GM12872 (cell line): ENCODE measurements at regions not wholly inside any gene's neighbourhood (a gene's known extent, or its start where the extent isn't known, plus 50 kb on each side); places are given as distances from the start of the nearest gene placed in this dataset.

Experiments used
- TF ChIP-seq, protein P1 (sequence below): IDR thresholded peaks from 3 replicates; pipeline ENCODE4 v1.5.1; 2011; ENCODE audit warnings: low read depth, mild to moderate bottlenecking, low read length, moderate library complexity; ENCODE audit not compliant: insufficient read depth

DNA sequence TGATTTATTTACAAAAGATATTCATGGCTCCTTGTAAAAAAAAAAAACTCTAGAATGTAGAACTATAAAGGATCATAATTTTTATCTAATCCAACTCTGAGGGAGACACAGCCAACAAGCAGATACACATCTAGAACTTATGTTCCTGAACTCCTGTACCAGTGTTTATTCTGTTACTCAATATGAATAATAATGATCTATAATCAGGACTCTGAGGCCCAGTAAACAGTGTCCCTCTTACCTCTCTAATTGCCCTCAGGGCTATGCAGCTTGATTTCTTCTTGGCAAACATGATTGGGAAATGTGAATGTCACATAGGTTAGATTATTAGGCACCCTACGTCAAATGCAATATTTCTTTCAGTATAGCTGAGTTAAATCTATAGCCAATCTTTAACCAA is 391.6 kb upstream of the RPS23 start:
- TF ChIP-seq, protein P1, sequence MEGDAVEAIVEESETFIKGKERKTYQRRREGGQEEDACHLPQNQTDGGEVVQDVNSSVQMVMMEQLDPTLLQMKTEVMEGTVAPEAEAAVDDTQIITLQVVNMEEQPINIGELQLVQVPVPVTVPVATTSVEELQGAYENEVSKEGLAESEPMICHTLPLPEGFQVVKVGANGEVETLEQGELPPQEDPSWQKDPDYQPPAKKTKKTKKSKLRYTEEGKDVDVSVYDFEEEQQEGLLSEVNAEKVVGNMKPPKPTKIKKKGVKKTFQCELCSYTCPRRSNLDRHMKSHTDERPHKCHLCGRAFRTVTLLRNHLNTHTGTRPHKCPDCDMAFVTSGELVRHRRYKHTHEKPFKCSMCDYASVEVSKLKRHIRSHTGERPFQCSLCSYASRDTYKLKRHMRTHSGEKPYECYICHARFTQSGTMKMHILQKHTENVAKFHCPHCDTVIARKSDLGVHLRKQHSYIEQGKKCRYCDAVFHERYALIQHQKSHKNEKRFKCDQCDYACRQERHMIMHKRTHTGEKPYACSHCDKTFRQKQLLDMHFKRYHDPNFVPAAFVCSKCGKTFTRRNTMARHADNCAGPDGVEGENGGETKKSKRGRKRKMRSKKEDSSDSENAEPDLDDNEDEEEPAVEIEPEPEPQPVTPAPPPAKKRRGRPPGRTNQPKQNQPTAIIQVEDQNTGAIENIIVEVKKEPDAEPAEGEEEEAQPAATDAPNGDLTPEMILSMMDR, result no peak

DNA sequence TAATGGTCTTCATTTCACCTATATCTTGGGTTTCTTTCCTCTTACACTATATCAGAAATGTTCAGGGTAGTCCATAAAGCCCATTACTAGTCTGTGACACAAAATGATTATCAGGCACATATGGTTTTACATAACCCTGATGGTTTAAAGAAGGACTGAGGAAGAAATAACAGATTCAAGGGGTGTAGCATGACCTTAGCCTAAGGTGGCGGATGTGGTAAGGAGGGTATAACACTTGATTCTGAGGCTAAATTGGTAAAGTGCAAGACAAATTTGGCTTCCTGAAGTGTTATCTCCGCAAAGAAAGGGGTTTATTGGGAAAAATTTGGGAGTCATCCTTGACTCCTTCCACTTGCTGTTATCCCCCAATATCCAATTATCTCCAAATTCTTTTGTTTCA is 388.2 kb upstream of the RPS23 start:
- TF ChIP-seq, protein P1, result no peak

DNA sequence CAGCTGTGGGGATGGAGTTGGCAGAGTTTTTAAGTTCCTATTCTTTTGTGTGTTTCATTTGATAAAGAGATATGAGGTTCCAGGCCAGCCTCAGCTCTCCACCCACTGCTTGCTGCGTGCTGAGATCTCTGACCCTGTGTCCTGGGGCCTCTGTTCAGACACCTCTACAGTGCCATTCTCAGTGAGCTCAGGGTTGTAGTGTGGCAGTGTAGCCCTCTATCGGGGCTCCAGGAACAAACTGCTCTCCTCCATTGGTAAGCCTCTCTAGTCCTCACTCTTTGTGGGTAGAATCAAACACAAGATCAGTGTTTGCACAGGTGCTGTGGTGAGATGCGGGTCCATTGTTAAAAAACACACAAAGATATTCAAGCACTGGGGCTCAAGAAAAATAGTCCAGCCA is 386.6 kb upstream of the RPS23 start:
- TF ChIP-seq, protein P1, result no peak

DNA sequence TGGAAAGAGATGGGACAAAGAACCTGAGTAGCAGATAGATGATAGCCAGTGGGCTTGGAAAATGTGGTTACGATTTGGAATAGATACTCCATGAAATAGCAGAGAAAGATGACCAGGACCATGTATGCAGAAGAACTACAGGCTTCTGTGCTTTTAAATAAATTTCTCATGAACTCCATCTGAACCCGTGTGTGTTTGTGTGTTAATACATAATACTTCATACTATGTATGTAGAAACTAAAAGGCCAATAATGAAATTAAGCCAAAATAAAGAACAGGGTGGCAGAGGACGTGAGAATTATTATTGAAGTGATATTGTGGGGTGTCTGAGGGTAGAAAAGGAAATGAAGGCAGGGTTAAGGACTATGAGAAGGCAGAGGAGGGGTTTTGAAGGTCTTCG is 385.1 kb upstream of the RPS23 start:
- TF ChIP-seq, protein P1, result no peak

DNA sequence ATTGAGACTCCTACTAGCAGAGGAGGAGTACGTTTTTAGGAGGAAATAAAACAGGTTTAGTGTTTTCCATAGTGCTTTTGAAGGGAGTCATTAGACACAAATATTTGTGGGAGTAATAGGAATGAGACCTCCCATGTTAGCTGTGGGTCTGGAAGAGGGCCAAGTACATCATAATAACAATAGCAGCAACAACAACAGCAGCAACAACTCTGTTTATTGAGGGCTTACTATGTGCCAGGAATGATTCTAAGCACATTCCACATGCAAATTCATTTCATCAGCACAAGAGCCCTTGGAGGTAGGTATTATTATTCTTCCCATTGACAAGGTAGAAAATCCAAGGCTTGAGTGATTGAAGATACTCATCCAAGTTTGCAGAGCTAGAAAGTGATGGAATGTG is 384.2 kb upstream of the RPS23 start:
- TF ChIP-seq, protein P1, result no peak

DNA sequence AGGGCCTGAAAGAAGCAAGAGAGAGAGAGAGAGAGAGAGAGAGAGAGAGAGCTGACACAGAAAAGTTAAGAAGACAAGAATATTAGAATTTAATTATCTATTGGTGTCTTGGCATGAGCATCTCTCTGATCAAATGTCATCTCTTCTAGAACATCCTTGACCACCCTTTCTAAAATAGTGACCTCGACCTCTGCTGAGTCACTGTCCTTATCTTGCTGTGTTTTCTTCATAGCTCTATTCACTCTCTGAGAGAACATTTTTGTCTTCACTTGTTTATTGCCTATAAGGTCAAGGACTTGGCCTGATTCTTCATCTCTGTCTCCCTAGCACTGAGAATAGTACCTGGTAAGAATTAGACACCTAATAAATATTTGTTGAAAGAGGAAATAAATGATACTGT is 383.8 kb upstream of the RPS23 start:
- TF ChIP-seq, protein P1, result no peak

DNA sequence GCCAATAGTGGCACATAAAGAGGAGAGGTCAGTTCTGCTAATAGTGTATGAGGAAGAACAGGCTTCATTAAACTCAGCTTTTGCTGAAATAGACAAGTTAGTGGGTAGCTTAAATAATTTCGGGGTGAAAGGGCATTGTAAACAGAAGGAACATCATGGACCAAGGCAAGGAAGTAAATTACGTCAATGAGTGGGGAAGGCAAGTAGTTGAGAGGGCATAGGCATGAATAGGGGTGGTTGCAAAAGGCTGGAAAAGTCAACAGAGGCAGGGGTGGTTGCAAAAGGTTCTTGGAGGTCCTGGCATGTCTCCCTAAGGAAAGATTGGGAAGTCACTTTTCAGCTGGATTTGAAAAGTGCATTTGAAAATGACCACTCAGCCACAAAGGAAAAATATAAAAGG is 383.3 kb upstream of the RPS23 start:
- TF ChIP-seq, protein P1, result no peak

DNA sequence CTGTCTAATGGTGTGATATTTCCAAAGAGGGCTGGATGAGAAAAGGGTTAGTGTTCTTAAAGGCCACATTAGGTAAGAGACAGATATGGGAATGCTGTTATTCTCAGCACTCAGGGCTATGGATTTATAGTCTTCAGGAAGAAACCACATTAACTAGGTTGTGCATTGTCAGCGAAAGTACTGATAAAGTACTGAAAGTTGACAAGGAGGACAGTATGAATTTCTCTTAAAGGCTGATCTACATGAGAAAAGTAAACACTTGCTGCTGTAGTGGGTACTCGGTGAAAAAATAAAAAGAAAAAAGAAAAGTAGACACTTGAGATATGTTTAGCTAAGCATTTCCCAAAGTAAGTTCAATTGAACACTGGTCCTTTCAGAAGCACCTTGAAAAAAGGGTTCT is 381.0 kb upstream of the RPS23 start:
- TF ChIP-seq, protein P1, result no peak
